Trophoblast cell (in vitro differentiated cells and primary cell): ENCODE measurements at regions not wholly inside any gene's neighbourhood (a gene's known extent, or its start where the extent isn't known, plus 50 kb on each side); places are given as distances from the start of the nearest gene placed in this dataset.

Source experiments
- DNase-seq, 2 donors: peaks; one replicate each; pipeline ENCODE4 v3.0.0-alpha.2; 2016
- H2AFZ ChIP-seq: 2 replicates; pipeline ENCODE4 v1.6.1; 2013; ENCODE audit warnings: low read length, moderate library complexity, mild to moderate bottlenecking; ENCODE audit not compliant: insufficient read depth, poor library complexity
- H2AK5ac ChIP-seq: 2 replicates; pipeline ENCODE4 v1.6.1; 2013; ENCODE audit warnings: mild to moderate bottlenecking, low read length
- H2BK120ac ChIP-seq: 2 replicates; pipeline ENCODE4 v1.6.1; 2013; ENCODE audit warnings: low read length, mild to moderate bottlenecking, moderate library complexity; ENCODE audit not compliant: insufficient read depth, poor library complexity
- H2BK12ac ChIP-seq: 2 replicates; pipeline ENCODE4 v1.6.1; 2013; ENCODE audit warnings: mild to moderate bottlenecking, low read length, moderate library complexity
- H2BK5ac ChIP-seq: 2 replicates; pipeline ENCODE4 v1.6.1; 2013; ENCODE audit warnings: low read length, low read depth, moderate library complexity, mild to moderate bottlenecking; ENCODE audit not compliant: poor library complexity
- H3K14ac ChIP-seq: 2 replicates; pipeline ENCODE4 v1.6.1; 2013; ENCODE audit warnings: mild to moderate bottlenecking, low read length
- H3K18ac ChIP-seq: 2 replicates; pipeline ENCODE4 v1.6.1; 2013; ENCODE audit warnings: mild to moderate bottlenecking, low read length
- H3K23ac ChIP-seq: 2 replicates; pipeline ENCODE4 v1.6.1; 2013; ENCODE audit warnings: low read length
- H3K27ac ChIP-seq: 2 replicates; pipeline ENCODE4 v1.5.1; 2013; ENCODE audit warnings: low read depth, mild to moderate bottlenecking, inconsistent platforms, low read length, moderate library complexity
- H3K27me3 ChIP-seq: 2 replicates; pipeline ENCODE4 v1.6.1; 2013; ENCODE audit warnings: inconsistent platforms, mild to moderate bottlenecking, low read length, moderate library complexity; ENCODE audit not compliant: insufficient read depth
- H3K36me3 ChIP-seq, 2 experiments: 1 replicate in 1 of 2; 2 replicates in 1 of 2; pipeline ENCODE4 v1.6.1; 2013; ENCODE audit warnings: low read length in 2 of 2, mild to moderate bottlenecking in 2 of 2, moderate library complexity in 1 of 2; ENCODE audit not compliant: insufficient read depth in 2 of 2, control insufficient read depth in 1 of 2
- H3K4ac ChIP-seq: 2 replicates; pipeline ENCODE4 v1.6.1; 2013; ENCODE audit warnings: low read depth, mild to moderate bottlenecking, low read length, moderate library complexity
- H3K4me1 ChIP-seq, 2 experiments: 1 replicate in 1 of 2; 2 replicates in 1 of 2; pipeline ENCODE4 v1.6.1; 2013; ENCODE audit warnings: low read length in 2 of 2, mild to moderate bottlenecking in 2 of 2, moderate library complexity in 1 of 2; ENCODE audit not compliant: insufficient read depth in 2 of 2, control insufficient read depth in 1 of 2
- H3K4me2 ChIP-seq: 2 replicates; pipeline ENCODE4 v1.6.1; 2013; ENCODE audit warnings: inconsistent platforms, mild to moderate bottlenecking, low read length, moderate library complexity
- H3K4me3 ChIP-seq: 2 replicates; pipeline ENCODE4 v1.5.1; 2013; ENCODE audit warnings: mild to moderate bottlenecking, low read depth, low read length, inconsistent platforms
- H3K79me1 ChIP-seq: one replicate; pipeline ENCODE4 v1.6.1; 2013; ENCODE audit warnings: low read length
- H3K79me2 ChIP-seq: 2 replicates; pipeline ENCODE4 v1.6.1; 2013; ENCODE audit warnings: low read length, mild to moderate bottlenecking; ENCODE audit not compliant: control insufficient read depth, insufficient read depth, poor library complexity
- H3K9ac ChIP-seq: 2 replicates; pipeline ENCODE4 v1.6.1; 2013; ENCODE audit warnings: mild to moderate bottlenecking, low read length
- H3K9me3 ChIP-seq: 2 replicates; pipeline ENCODE4 v1.6.1; 2013; ENCODE audit warnings: low read depth, mild to moderate bottlenecking, control low read depth, inconsistent platforms, low read length; ENCODE audit not compliant: insufficient read depth
- H4K12ac ChIP-seq: 2 replicates; pipeline ENCODE4 v1.6.1; 2013; ENCODE audit warnings: low read depth, mild to moderate bottlenecking, low read length, moderate library complexity
- H4K8ac ChIP-seq: 2 replicates; pipeline ENCODE4 v1.6.1; 2013; ENCODE audit warnings: low read depth, mild to moderate bottlenecking, low read length, moderate library complexity
- H4K91ac ChIP-seq: one replicate; pipeline ENCODE4 v1.6.1; 2013; ENCODE audit warnings: low read depth, mild to moderate bottlenecking, low read length, moderate library complexity
- WGBS: extraction: QIAGEN DNeasy Blood & Tissue Kit; methylation state at CpG from one replicate; pipeline ENCODE4 v1.1.7; 2013; ENCODE audit warnings: missing lambda C conversion rate; ENCODE audit not compliant: insufficient read length, insufficient coverage; ENCODE audit errors: extremely low coverage; 5-methylcytosine and 5-hydroxymethylcytosine counted together

DNA sequence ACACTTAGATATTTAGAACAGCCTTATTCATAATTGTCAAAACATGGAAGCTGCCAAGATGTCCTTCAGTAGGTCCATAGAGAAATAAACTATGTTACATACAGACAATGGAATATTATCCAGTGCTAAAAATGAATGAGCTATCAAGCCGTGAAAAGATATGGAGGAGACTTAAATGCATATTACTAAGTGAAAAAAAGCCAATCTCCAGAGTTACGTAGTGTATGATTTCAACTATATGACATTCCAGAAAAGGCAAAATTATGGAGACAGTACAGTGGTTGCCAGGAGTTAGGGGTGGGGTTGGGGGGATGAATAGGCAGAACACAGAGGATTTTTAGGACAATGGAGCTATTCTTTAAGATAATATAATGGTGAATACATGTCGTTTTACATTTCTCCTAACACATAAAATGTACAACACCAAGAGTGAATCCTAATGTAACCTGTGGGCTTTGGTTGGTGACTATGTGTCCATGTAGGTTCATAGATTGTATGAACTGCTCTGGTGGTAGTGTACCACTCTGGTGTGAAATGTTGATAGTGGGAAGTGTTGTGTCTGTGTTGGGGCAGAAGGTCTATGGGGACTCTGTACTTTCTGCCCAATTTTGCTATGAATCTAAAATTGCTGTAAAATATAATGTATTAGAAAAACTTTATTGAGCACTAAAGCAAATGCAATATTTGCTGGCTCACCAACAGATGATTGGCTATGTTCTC is 122.6 kb downstream of the USP22 start:
- no peaks in the 10 kb centered on the region for H3K79me1 ChIP-seq
- no peak overlapping the region for H2AFZ ChIP-seq
- no peak overlapping the region for H3K4me2 ChIP-seq
- no peak overlapping the region for H3K4ac ChIP-seq
- no peak overlapping the region for H2BK5ac ChIP-seq
- WGBS = no CpG with 5 or more reads among the region's 3 CpGs
- no peak overlapping the region for H3K23ac ChIP-seq
- no peak overlapping the region for H4K12ac ChIP-seq
- H3K4me1 ChIP-seq = no peaks in the 10 kb centered on the region
- H2BK12ac ChIP-seq = no peak overlapping the region
- H3K79me2 ChIP-seq = no peaks in the 10 kb centered on the region
- H3K14ac ChIP-seq = no peak overlapping the region
- DNase-seq = no peak
- H3K9me3 ChIP-seq = no peaks in the 10 kb centered on the region
- H3K27ac ChIP-seq = no peak overlapping the region
- H4K91ac ChIP-seq = no peak overlapping the region
- no peak overlapping the region for H3K9ac ChIP-seq
- no peak overlapping the region for H4K8ac ChIP-seq
- no peaks in the 10 kb centered on the region for H3K27me3 ChIP-seq
- no peak overlapping the region for H3K4me3 ChIP-seq
- H2AK5ac ChIP-seq = no peak overlapping the region
- H3K18ac ChIP-seq = no peak overlapping the region
- no peaks in the 10 kb centered on the region for H3K36me3 ChIP-seq
- H2BK120ac ChIP-seq = no peak overlapping the region

- no peak overlapping the region for H3K18ac ChIP-seq
- H3K4ac ChIP-seq = no peak overlapping the region
- no peak overlapping the region for H2BK12ac ChIP-seq
- H3K27ac ChIP-seq = no peak overlapping the region
- no peaks in the 10 kb centered on the region for H3K36me3 ChIP-seq
- no peak overlapping the region for H3K4me3 ChIP-seq
- no peaks in the 10 kb centered on the region for H3K79me1 ChIP-seq
- no peak overlapping the region for H4K91ac ChIP-seq
- no peak overlapping the region for H2BK5ac ChIP-seq
- no peak overlapping the region for H3K14ac ChIP-seq
- H3K27me3 ChIP-seq = no peaks in the 10 kb centered on the region
- no peak overlapping the region for H3K23ac ChIP-seq
- no peak overlapping the region for H4K12ac ChIP-seq
- no peak overlapping the region for H2AK5ac ChIP-seq
- no peak overlapping the region for H2AFZ ChIP-seq
- H2BK120ac ChIP-seq = no peak overlapping the region
- H3K9me3 ChIP-seq = no peaks in the 10 kb centered on the region
- no peak overlapping the region for H3K9ac ChIP-seq
- H4K8ac ChIP-seq = no peak overlapping the region
- DNase-seq = no peak
- WGBS = no CpG with 5 or more reads among the region's 1 CpG
- H3K79me2 ChIP-seq = no peaks in the 10 kb centered on the region
- H3K4me2 ChIP-seq = no peak overlapping the region
- H3K4me1 ChIP-seq = no peaks in the 10 kb centered on the region
Measured at GRCh38 chr17:20920815-20921199, 122.0 kb downstream of the USP22 start.

DNA sequence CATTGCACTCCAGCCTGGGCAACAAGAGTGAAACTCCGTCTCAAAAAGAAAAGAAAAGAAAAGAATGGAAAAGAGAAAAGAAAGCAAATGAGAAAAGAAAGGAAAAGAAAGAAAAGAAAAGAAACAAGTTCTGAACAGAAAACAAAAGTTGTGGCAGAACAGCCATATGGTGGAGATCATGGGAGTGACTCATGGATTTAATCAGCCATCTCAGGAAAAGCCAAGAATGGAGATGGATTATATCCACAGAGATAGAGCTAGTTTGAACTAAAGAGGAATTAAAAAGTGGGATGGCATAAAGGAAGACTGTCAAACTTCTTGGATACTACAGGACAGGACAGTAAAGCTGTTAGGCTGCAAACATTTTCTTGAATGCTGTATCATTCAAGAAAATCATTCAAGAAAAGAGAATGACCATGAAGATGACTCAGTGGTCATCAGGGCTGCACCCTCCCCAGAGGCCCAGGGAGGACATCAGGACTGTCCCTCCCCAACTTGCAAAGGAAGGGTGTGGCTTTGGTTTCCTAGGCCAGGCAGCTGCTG is 120.6 kb downstream of the USP22 start:
- H3K9me3 ChIP-seq = no peaks in the 10 kb centered on the region
- H3K9ac ChIP-seq = no peak overlapping the region
- no CpG with 5 or more reads among the region's 1 CpG for WGBS
- no peak overlapping the region for H3K4me2 ChIP-seq
- H3K4me3 ChIP-seq = no peak overlapping the region
- DNase-seq = peak in 1 of 2 donors; percentile 5
- no peak overlapping the region for H3K27ac ChIP-seq
- H2BK12ac ChIP-seq = no peak overlapping the region
- no peaks in the 10 kb centered on the region for H3K27me3 ChIP-seq
- no peak overlapping the region for H2BK120ac ChIP-seq
- no peak overlapping the region for H3K4ac ChIP-seq
- no peaks in the 10 kb centered on the region for H3K79me2 ChIP-seq
- H4K12ac ChIP-seq = no peak overlapping the region
- H4K91ac ChIP-seq = no peak overlapping the region
- no peak overlapping the region for H4K8ac ChIP-seq
- no peak overlapping the region for H3K18ac ChIP-seq
- no peaks in the 10 kb centered on the region for H3K79me1 ChIP-seq
- no peak overlapping the region for H3K14ac ChIP-seq
- no peaks in the 10 kb centered on the region for H3K36me3 ChIP-seq
- H3K23ac ChIP-seq = no peak overlapping the region
- H3K4me1 ChIP-seq = no peaks in the 10 kb centered on the region
- H2AK5ac ChIP-seq = no peak overlapping the region
- H2AFZ ChIP-seq = no peak overlapping the region
- H2BK5ac ChIP-seq = no peak overlapping the region

GRCh38 chr17:20924306-20924705 is 118.5 kb downstream of the USP22 start:
- Histone ChIP-seq H2AFZ (no peak overlapping the region), H3K23ac (no peak overlapping the region), H3K14ac (no peak overlapping the region), H4K12ac (no peak overlapping the region), H2BK120ac (no peak overlapping the region), H3K79me2 (no peaks in the 10 kb centered on the region), H2AK5ac (no peak overlapping the region), H3K4ac (no peak overlapping the region), H4K91ac (no peak overlapping the region), H3K18ac (no peak overlapping the region), H3K9me3 (no peaks in the 10 kb centered on the region), H3K36me3 (no peaks in the 10 kb centered on the region), H3K27me3 (no peaks in the 10 kb centered on the region), H3K4me3 (no peak overlapping the region), H3K4me2 (no peak overlapping the region), H3K9ac (no peak overlapping the region), H2BK12ac (no peak overlapping the region), H3K79me1 (no peaks in the 10 kb centered on the region), H3K4me1 (no peaks in the 10 kb centered on the region), H3K27ac (no peak overlapping the region), H4K8ac (no peak overlapping the region), H2BK5ac (no peak overlapping the region)
- no peak for DNase-seq
- no CpG with 5 or more reads among the region's 5 CpGs for whole genome bisulfite sequencing
